K562 (cell line): ENCODE measurements at regions not wholly inside any gene's neighbourhood (a gene's known extent, or its start where the extent isn't known, plus 50 kb on each side); places are given as distances from the start of the nearest gene placed in this dataset.

Experiments
- ATAC-seq: fragments of 200-7000 bp; cut with Tn5 transposase; 3 replicates; pipeline ENCODE4 v1.9.1; 2020; ENCODE audit warnings: moderate library complexity
- BruUV-seq: library from RNA; stranded (reverse); fragments of 400-500 nt; replicated peaks from 2 replicates; lab custom pipeline; 2021; lab: Mats Ljungman, UMichigan
- CTCF ChIA-PET: fragments of 300-600 bp; formaldehyde crosslinking; extraction: SDS; loops from one replicate; lab custom pipeline; 2021; ENCODE audit warnings: low intra/inter-chr PET ratio; lab: Yijun Ruan, JAX
- POLR2A ChIA-PET: fragments of 300-600, 350-650 bp; sonication (Branson Sonifier 250); formaldehyde crosslinking; extraction: SDS; loops from one replicate; lab custom pipeline; 2021; ENCODE audit warnings: antibody characterized with exemption, inconsistent platforms; lab: Yijun Ruan, JAX
- DNase-seq, 4 experiments: peaks; one replicate each; pipeline versions ENCODE4 v3.0.0 to v3.0.0-alpha.2; 2011 to 2018; ENCODE audit warnings: low spot score in 3 of 4, mixed read lengths in 3 of 4; ENCODE audit errors: extremely low read depth in 1 of 4
- FAIRE-seq: peaks from 2 replicates; lab custom pipeline; 2011; peaks lifted over from hg19 to GRCh38; lab: Jason Lieb, UNC
- H2AFZ ChIP-seq: 2 replicates; pipeline ENCODE4 v1.6.0; 2011; ENCODE audit warnings: low read depth, low read length, control low read depth, inconsistent platforms
- H3K27ac ChIP-seq: fragments of 200-600 bp; 3 replicates; pipeline ENCODE4 v1.8.0; 2011; ENCODE audit warnings: low read depth, mild to moderate bottlenecking, control low read depth, inconsistent platforms, low read length, moderate library complexity, mixed read lengths; ENCODE audit errors: extremely low read depth
- H3K27me3 ChIP-seq, 2 experiments: fragments of 300-600 bp in 1 of 2; 2 replicates in 1 of 2; 3 replicates in 1 of 2; pipeline versions ENCODE4 v1.6.0 to v1.8.0; 2011; ENCODE audit warnings: inconsistent platforms in 2 of 2, low read length in 2 of 2, mild to moderate bottlenecking in 1 of 2, mixed read lengths in 1 of 2, moderate library complexity in 1 of 2; ENCODE audit not compliant: control insufficient read depth in 2 of 2, insufficient read depth in 2 of 2
- H3K36me3 ChIP-seq: fragments of 300-600 bp; 3 replicates; pipeline ENCODE4 v1.8.0; 2011; ENCODE audit warnings: mild to moderate bottlenecking, low read length, inconsistent platforms; ENCODE audit not compliant: control insufficient read depth, insufficient read depth
- H3K4me1 ChIP-seq, 2 experiments: fragments of 200-600 bp in 1 of 2; replicated peaks in 1 of 2; 2 replicates in 1 of 2; 3 replicates in 1 of 2; pipeline versions ENCODE4 v1.5.1 to v1.8.0; 2011; ENCODE audit warnings: inconsistent platforms in 2 of 2, low read length in 2 of 2, mild to moderate bottlenecking in 1 of 2, mixed read lengths in 1 of 2, moderate library complexity in 1 of 2; ENCODE audit not compliant: control insufficient read depth in 2 of 2, insufficient read depth in 2 of 2
- H3K4me2 ChIP-seq: 2 replicates; pipeline ENCODE4 v1.6.1; 2011; ENCODE audit warnings: low read length, control low read depth, inconsistent platforms, mixed read lengths; ENCODE audit not compliant: insufficient read depth
- H3K4me3 ChIP-seq: fragments of 200-600 bp; sonication (generic), shearing (Covaris generic); 2 replicates; pipeline ENCODE4 v1.5.1; 2016; ENCODE audit warnings: control low read depth, inconsistent platforms
- H3K79me2 ChIP-seq: fragments of 200-600 bp; 3 replicates; pipeline ENCODE4 v1.8.0; 2011; ENCODE audit warnings: low read length, inconsistent platforms; ENCODE audit not compliant: control insufficient read depth, insufficient read depth
- H3K9ac ChIP-seq, 2 experiments: 2 replicates each; pipeline versions ENCODE4 v1.6.0 to v1.6.1; 2011; ENCODE audit warnings: low read depth in 2 of 2, low read length in 2 of 2, control low read depth in 1 of 2, inconsistent platforms in 1 of 2, mild to moderate bottlenecking in 1 of 2, mixed read lengths in 1 of 2; ENCODE audit not compliant: insufficient read depth in 1 of 2
- H3K9me1 ChIP-seq: one replicate; pipeline ENCODE4 v1.6.0; 2011; ENCODE audit warnings: inconsistent platforms, mild to moderate bottlenecking, low read length, moderate library complexity; ENCODE audit not compliant: control insufficient read depth, insufficient read depth
- H3K9me3 ChIP-seq: replicated peaks from 2 replicates; pipeline ENCODE4 v1.5.1; 2011; ENCODE audit warnings: low read depth, low read length, inconsistent platforms; ENCODE audit not compliant: control insufficient read depth, insufficient read depth
- H4K20me1 ChIP-seq: replicated peaks from 2 replicates; pipeline ENCODE4 v1.6.1; 2011; ENCODE audit warnings: low read length, inconsistent platforms, mixed read lengths; ENCODE audit not compliant: control insufficient read depth, insufficient read depth
- ELF1 ChIP-seq: fragments of 200-800 bp; sonication (Bioruptor generic); IDR thresholded peaks from 2 replicates; pipeline ENCODE4 v1.6.1; 2016; ENCODE audit warnings: missing genetic modification characterization, missing compliant biosample characterization
- EWSR1 ChIP-seq: fragments of 450-650 bp; IDR thresholded peaks from 2 replicates; pipeline ENCODE4 v1.6.1; 2018; ENCODE audit warnings: borderline replicate concordance, mild to moderate bottlenecking, low read depth, moderate library complexity; ENCODE audit not compliant: partially characterized antibody
- MGA ChIP-seq: fragments of 450-650 bp; IDR thresholded peaks from 2 replicates; pipeline ENCODE4 v1.6.1; 2016; ENCODE audit warnings: mild to moderate bottlenecking, moderate library complexity
- TFE3 ChIP-seq: fragments of 450-650 bp; formaldehyde crosslinking; IDR thresholded peaks from 2 replicates; pipeline ENCODE4 v1.4.0; 2020; ENCODE audit warnings: mild to moderate bottlenecking, mixed read lengths
- YBX1 ChIP-seq: fragments of 450-650 bp; IDR thresholded peaks from 2 replicates; pipeline ENCODE4 v1.7.1; 2016; ENCODE audit warnings: mild to moderate bottlenecking
- ZC3H4 ChIP-seq: sonication (generic); formaldehyde crosslinking; IDR thresholded peaks from 2 replicates; pipeline ENCODE4 v1.9.0; 2021; ENCODE audit warnings: missing genetic modification reagents, borderline replicate concordance
- WGBS: fragments of 100-300 bp; shearing (Covaris generic); methylation state at CpG from one replicate; pipeline ENCODE4 v1.1.6; 2016; ENCODE audit warnings: low coverage, mixed read lengths; ENCODE audit not compliant: insufficient coverage; ENCODE audit errors: missing lambda C conversion rate; 5-methylcytosine and 5-hydroxymethylcytosine counted together
- in situ Hi-C: fragments of 300-500 bp; cut with MboI; formaldehyde crosslinking; loops from 4 replicates; pipeline ENCODE4 v1.15.0; 2018; ENCODE audit warnings: inconsistent platforms, mixed read lengths
- intact Hi-C: fragments of 100-400 bp; cut with micrococcal nuclease; formaldehyde crosslinking; loops from 2 replicates; pipeline ENCODE4 v1.14.2; 2022

GRCh38 chr6:148635070-148635743, 111.6 kb upstream of the UST start:
- Histone ChIP-seq H3K4me1 (no peaks in the 10 kb centered on the region), H4K20me1 (no peaks in the 10 kb centered on the region), H3K9me3 (no peaks in the 10 kb centered on the region), H3K4me3 (no peak overlapping the region), H3K9ac (no peak overlapping the region), H3K27me3 (peaks cover 0 to 7% of the 10 kb centered on the region in 2 experiments; a peak in 2 of 5 replicates), H3K9me1 (no peaks in the 10 kb centered on the region), H3K27ac (no peak overlapping the region), H3K36me3 (no peaks in the 10 kb centered on the region), H3K79me2 (no peaks in the 10 kb centered on the region), H2AFZ (no peak overlapping the region), H3K4me2 (no peak overlapping the region)
- WGBS: 0% methylated on average over 1 of the region's 1 CpG
- in situ Hi-C loops (no loop called here), intact Hi-C loops (no loop called here)
- no TSS peak for BruUV-seq
- ATAC-seq (no peak), FAIRE-seq (no peak), DNase-seq (no peak)
- POLR2A ChIA-PET: no interaction called here
- CTCF ChIA-PET: no interaction called here
- TF ChIP-seq YBX1 (no peak), ZC3H4 (no peak), TFE3 (CRISPR knock-in tag) (no peak), EWSR1 (no peak), MGA (no peak), ELF1 (tag) (no peak)
